ENCODE measurements at regions not wholly inside any gene's neighbourhood (a gene's known extent, or its start where the extent isn't known, plus 50 kb on each side); places are given as distances from the start of the nearest gene placed in this dataset.

DNA sequence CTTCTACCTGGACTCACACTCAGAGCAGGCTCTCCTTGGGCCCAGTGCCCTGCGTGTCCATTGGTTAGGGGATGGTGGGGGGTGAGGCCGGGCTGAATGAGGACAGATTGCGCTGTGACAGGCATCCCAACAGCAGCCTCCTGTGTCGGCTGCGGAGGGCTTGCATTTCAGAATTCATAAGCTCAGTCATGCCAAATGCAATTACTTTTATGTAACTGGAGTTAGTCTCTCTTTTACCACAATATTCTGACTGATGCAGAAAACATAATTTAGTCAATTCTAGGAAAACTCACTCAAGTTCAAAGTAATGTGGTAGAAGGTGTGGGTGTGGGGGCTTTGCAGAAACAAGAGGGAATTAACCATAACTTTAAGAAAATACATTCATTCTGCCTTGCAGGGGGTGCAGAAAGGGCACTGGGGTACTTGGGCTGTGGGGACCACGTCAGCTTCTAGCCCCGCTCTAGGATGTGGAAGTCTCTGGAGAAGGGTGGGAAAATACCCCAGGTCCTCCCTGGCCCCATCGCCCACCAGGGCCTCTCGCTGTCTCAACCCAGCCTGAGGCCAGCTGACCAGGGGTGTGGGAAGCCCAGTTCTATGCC is 257.7 kb downstream of the ADGRD1 start:
- TF ChIP-seq CTCF (IDR thresholded peaks at IDR 0.05; ENCODE audit: low read length) (no peak), EZH2 (IDR thresholded peaks at IDR 0.05; ENCODE audit: borderline replicate concordance, low read length) (no peak)

All from OCI-LY1 (cell line).